DLD1 (cell line): ENCODE measurements at regions not wholly inside any gene's neighbourhood (a gene's known extent, or its start where the extent isn't known, plus 50 kb on each side); places are given as distances from the start of the nearest gene placed in this dataset.
"Not testable (repeated sequence)": the region's sequence is repeated elsewhere in the genome, so short reads cannot be mapped to it uniquely, and the experiment has no call there.

ENCODE experiments used
- in situ Hi-C: cut with HindIII; loops from 2 replicates; pipeline ENCODE4 v1.10.0; 2017; ENCODE audit warnings: low sequenced_read_pairs

DNA sequence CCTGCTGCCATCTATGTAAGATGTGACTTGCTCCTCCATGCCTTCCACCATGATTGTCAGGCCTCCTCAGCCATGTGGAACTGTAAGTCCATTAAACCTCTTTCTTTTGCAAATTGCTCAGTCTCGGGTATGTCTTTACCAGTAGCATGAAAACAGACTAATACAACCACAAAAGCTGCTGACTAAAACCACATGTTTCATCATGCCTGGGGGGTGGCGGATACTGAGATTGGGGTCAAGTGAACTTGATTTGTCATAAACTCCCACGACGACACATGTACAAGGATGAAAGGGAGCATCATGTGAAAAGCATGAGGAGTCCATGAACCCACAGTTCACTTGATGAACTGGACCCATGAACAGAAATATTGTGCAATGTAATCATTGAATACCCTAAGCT is 134.9 kb upstream of the ANK3 start:
- in situ Hi-C loops = no loop called here

DNA sequence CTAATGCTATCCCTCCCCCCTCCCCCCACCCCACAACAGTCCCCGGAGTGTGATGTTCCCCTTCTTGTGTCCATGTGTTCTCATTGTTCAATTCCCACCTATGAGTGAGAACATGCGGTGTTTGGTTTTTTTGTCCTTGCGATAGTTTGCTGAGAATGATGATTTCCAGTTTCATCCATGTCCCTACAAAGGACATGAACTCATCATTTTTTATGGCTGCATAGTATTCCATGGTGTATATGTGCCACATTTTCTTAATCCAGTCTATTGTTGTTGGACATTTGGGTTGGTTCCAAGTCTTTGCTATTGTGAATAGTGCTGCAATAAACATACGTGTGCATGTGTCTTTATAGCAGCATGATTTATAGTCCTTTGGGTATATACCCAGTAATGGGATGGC is 133.7 kb upstream of the ANK3 start:
- in situ Hi-C loops = not testable (repeated sequence)

DNA sequence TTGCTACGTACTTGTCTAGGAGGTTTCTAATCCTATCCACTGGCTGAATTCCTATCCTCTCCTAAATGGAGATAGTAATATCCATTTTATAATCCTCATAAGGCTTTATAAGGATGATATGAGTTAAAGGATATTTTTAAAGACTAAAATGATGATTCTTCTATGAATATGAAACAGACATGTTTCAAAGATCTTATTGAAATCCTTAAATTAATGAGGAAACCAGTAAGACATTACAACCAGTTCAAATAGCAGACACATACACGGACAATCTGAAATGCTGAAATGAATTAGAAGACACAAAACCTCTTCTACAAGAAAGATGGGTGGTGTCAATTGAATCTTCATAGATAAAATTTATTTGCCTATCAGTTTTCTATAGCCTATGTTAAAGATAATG is 132.9 kb upstream of the ANK3 start:
- in situ Hi-C loops = no loop called here

DNA sequence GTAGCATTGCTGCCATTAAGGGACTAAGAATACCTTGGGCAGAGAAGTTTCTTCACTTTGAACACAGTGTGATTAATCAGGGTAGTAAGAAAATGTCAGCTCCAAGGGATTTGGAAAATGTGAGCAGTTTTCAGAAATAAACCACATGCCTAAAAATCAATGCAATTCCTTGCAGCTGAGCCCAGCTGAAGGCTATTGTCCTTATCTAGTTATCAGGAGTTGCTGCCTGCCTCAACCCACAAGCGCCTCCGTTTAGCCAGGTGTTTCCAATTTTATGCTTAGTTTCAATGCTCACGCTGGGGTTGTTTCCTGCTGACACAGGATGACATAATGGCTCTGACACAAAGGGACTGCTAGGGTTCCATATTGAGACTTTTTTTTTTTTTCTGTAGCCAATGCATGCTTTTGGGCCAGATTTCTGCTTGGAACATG is 132.3 kb upstream of the ANK3 start:
- in situ Hi-C loops = no loop called here

DNA sequence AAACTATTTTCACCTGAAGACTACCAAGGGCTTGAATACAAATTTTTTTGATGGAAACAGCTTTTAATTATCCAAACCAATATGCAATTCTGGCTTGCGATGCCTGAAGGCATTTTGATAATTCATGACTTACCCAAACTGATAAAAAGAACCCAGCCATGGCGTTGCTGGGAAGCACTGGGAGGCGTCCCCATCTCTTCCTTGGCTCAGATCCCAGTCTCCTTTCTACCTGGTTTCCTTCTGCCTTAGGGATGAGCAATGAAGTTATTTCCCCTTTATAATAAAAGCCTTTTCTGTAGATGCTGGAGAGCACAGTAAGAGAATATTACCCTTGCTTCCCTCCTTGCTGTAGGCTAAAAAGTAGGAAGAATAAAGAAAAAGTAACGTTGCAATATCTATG is 129.1 kb upstream of the ANK3 start:
- in situ Hi-C loops = no loop called here

DNA sequence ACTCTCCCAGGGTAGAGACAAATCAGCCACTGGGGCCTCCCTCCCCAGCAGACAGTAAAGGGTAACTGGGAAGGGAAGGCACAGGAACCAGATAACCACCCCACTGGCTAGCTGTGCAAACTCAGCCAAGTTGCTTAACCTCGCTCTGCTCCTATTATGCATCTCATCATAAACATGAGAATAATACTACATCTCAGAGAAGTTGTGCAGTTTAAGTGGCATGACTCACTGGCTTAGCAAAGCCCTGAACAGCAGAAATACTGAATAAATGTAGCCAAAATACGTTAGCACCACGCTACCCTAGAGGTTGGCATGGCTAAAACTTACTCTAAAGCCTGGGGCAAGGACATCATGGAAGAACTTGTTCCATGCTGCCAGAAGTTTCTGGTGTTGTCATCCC is 128.1 kb upstream of the ANK3 start:
- in situ Hi-C loops = no loop called here

DNA sequence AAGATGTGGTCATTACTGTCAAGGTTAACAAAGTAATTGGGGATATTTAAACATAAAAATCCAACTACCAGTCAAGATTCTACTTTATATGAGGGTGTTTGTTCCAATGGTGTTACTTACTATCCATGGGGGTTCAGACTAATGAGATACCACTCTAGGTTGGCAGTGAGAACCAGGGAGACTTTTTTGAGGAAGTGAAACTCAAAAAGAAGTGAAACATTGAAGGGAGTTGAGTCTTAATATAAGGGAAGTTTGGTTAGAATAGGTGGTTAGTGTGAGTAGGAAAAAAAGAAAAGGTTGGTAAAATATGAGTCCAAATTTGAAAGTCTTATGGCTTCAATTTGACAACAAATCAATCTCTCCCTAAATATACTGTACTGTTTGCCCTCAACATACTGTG is 123.6 kb upstream of the ANK3 start:
- in situ Hi-C loops = no loop called here

DNA sequence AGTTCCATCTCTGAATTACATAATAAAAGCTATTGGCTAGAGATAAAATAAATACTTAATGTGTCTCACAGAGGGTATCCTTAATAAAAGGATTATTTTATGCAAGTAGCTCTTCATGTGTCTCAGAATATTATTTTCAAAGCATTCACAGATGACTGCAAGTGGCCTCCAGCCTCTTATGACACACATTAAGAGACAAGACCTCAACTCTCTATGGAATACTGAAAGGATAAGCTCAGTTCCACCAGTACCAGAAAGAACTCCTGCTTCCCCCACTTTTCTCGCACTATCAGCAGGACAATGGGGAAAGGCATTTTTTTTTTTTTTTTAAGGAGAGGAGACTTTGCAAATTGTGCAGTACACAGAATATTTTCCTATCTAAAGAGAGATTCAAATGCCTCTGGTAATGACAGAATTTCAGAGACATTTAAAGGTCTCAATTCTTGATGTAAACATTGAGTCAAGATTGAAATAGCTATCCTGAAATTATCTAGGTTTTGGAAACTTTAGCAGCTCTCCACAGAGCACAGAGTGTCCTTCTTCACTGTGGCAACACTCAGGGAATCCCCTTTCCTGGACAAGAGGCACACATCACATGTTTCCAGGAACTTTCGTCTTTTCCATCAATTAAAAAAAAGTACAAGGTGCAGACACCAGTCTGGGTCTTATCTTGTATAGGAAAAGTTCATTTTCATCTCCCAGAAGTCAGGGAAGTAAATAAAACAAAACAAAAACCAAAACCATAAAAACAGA is 122.0 kb upstream of the ANK3 start:
- in situ Hi-C loops = no loop called here

DNA sequence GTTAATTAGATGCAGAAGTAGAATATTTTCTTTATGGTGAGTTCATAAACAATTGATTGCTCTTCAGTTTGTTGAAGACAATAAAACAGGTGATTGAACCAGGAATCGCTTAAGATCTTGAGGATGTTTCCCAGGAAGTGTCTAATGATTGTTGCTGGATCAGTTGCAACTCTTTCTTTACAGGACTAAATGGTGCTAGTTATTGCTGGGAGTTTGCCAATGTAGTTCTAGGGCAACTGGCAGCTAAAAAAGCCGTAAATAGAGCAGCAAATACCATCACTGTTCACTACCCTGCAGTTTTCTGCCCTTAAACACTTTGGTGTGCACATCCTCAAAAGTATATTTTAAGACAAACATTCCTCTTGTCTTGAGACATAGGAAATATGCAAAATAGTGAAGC is 119.2 kb upstream of the ANK3 start:
- in situ Hi-C loops = no loop called here

DNA sequence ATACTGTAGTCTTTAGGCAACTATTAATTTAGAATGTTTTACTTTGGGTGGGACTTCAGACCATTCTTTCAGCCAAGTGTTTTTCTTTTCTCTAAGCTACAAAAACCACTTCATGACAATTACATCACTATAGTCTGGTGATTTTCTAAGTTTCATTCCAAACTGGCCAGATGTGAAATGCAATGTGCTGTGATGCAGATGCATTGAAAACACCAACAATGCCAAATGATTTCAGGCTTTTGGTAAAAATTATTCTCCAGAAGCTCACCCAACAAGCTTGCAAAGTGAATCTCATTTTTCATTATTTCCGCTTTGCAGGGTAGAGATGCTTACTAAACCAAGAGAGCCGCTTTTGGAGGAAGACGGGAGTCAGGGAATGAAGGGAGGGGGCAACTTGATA is 118.4 kb upstream of the ANK3 start:
- in situ Hi-C loops = no loop called here

DNA sequence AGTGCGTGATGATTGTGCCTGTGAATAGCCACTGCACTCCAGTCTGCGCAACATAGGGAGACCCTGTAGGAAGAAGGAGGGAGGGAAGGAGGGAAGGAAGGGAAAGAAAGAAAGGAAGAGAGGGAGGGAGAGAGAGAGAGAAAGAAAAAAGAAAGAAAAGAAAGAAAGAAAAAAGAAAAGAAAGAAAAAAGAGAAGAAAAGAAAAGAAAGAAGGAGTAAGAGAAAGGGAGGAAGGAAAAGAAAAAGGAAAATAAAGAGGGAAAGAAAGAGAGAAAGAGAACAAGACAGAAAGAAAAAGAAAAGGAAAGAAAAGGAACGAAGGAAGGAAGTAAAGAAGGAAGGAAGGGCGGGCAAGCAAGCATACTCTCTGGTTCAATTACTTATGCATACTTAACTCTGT is 112.9 kb upstream of the ANK3 start:
- in situ Hi-C loops = no loop called here

DNA sequence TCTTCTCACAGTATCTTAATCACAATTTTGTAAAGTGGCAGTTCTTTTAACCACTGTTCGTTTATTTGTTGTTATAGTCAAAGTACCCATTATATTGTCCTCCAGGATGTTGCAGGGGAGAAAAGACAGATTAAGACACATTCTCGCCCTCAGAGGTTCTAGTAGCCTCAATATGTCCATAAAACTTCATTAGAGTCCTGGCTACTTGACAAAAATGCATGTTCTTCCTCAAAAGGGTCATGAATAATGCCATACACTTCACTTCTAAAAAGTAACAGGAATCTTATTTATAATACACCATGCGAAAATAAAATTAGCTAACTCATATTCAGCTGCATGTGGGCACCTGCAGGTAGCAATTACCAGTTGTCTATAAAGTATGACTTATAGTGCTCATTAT is 109.3 kb upstream of the ANK3 start:
- in situ Hi-C loops = no loop called here

DNA sequence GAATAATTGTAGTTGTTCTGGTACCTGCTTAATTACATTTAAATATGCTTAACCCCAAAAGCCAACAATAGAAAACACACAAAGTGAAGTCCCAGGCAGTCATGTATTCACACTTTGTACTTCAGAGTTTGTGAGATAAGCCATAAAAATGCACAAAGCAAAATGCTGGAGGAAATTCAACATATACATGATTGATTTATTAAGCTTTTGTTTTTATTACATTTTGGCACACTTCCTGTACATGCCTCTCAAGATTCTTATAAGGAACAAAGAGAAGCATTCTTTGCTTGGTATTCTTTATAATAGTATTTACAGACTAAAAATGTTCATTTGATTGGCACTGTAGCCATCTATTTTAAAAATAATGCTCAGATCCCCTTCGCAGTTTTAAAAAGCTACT is 107.7 kb upstream of the ANK3 start:
- in situ Hi-C loops = no loop called here

DNA sequence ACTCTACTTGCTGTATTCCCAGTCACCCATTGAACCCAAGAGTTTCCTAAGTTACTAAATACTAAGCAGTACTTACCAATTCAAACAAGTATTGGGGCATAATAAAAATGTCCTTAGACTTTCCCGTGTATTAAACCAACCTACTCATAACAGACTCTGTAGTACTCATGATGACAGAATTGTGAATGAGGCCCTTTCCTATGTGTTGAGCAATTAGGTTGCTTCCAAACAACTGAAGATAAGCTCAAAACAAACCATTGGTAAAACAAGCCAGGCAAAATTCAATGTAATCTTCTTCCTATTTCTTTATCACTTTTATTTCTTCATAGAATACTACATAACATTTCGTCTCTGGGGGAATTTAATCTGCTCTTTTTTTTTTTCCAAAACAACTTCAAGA is 106.5 kb upstream of the ANK3 start:
- in situ Hi-C loops = no loop called here

DNA sequence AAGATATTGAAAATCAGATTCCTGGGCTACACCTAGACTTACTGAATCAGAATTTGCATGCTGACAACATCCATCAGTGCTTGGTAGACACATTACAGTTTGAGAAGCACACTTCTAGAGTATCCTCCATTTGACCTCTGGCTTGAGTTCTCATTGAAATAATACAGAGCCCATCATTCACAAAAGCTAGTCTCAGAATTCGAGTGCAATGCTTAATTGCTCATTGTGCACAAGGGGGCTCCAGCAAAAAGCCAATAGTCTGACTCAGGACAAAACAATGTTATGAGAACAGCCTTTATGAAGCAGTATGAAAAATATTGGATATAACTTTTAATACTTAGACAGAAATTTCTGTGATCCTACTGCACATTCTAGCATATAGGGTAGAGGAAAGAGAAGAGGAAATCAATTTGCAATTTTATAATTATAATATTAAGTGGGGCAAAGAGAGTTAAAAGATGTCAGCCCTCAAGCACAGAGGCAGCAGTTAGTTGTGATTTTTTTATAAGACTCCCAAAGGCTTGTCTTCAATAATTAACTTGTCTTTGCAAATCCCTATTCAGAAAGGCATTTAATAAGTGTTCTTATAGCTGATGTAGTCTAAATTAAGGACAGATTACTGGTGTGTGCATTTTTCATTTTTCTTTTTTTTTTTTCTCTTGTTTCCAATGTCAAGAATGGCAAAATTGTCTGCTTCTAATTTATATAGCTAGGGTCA is 105.8 kb upstream of the ANK3 start:
- in situ Hi-C loops = no loop called here

DNA sequence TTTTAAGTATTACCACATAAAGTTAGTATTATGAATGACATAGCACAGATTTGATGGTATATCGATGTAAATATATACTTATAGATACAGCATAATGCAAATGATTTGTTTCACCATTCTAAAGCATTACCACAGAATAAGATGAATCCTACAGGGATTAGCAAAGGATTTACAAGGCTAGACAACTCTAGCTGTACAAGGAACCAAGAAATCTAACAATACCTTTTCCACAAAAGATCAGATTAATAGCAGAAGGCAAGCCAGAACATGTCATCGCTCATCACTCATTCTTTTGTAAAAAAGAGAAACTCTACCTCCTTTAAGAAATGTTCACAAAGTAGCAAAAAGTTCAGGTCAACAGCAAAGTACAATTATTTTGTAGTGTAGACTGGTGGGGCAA is 105.1 kb upstream of the ANK3 start:
- in situ Hi-C loops = no loop called here

DNA sequence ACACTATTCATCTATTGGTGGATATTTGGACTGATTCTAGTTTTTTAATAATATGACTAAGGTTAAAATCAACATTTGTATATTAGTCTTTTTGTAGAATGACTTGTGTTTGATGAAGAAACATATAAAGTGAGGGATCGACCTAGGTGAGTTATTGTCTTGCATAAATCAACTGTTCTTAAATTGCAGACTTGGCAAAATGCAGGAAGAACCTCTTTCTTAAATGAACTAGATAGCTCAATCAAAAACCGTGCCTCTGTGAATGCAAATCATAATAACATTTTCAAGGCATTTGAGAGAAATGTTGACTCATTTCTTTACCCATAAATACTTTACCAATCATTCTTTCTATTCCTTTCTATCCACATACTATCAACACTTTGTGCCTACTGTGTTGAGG is 101.5 kb upstream of the ANK3 start:
- in situ Hi-C loops = no loop called here

DNA sequence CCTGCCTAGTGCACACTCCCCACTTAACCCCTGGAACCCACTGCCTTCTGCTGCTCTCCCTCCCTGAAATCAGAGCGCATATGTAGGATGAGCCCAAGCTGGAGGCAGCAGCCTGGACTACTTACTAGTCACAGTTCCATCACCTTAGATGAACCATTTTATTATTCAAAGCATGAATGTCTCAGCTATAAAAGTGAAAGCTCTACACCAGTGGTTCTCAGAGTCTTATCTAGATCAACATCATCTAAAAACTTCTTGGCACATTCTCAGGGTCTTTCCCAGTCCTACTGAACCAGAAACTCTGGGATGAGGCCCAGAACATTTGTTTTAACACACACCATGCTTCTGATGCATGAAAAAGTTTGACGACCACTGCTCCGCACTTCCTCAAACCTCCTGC is 100.3 kb upstream of the ANK3 start:
- in situ Hi-C loops = no loop called here

DNA sequence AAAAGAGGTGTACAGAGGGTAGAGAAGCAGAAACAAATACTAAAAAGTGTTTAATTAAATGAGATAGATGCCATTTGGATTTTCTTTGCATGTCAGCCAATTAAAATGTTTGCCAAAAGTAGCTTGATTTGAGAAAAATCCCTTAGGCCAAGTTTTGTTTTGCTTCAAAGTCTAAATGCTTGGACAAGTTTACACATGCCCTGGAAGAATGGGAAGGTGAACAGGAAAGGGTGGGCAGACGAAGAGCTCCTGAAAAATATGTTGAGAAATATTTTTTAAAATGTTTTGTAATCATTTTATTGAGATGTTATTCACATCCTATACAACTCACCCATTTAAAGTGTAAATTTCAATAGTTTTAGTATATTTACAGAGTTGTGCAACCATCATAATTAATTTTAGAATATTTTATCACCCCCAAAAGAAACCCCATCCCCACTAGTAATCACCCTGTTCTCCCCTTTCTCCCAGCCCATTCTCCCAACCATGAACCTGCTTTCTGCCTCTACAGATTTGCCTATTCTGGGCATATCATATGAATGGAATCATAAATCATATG is 98.5 kb upstream of the ANK3 start:
- in situ Hi-C loops = no loop called here

DNA sequence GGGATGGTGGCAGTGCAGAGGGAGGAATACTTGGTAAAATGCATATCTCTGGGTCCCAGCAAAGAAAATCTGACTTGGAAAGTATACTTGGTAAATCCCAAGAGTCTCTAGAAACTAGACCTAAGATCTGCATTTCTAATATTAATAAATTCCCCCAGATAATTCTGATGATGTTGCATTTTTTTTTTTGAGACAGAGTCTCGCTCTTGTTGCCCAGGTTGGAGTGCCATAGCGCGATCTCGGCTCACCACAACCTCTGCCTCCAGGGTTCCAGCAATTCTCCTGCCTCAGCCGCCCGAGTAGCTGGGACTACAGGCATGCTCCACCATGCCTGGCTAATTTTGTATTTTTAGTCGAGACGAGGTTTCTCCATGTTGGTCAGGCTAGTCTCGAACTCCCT is 97.9 kb upstream of the ANK3 start:
- in situ Hi-C loops = no loop called here

DNA sequence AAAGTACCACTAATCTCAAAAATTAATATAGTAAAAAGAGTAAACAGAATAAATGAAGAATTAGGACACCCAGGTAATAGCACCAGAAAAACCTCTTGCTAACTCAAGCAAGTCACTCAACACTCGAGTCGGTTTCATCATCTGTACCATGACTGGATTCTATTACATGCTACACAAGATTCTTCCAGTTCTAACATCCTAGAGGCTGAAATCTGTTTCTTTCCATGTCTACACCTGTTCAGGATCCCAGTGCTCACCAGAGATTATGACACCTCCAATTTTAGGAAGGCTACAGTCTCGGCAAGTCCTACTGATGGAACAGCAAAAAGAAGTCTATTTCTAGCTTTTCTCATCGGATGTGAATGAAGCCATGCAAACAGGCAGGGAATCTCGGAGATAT is 95.3 kb upstream of the ANK3 start:
- in situ Hi-C loops = no loop called here

DNA sequence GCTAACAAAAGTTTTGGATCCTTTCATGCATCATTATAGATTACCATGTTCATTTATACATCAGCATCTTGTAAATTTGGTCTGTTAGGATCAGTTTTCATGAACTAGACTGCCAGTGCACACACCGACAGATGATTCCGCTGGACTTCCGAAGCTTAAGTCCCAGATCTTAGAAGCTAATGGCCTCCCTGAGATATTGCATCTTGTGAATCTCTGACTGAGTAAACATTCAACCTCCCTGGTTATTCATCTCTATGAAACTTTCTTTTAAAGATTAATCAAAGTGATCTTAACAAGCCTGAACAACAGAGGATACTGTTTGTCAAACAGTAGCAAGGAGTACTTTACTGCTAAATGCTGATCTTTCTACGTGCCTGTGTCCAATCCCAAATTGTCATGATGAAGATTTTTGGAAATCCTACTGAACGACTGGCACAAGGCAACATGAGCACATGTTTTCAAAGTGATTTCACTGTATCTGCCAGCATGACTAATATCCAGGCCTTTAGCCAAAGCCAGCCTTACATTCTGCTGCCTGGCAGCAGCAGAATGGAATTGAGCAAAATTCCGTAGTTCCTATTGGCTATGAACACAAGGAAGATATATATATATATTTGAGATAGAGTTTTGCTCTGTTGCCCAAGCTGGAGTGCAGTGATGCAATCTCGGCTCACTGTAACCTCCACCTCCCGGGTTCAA is 91.3 kb upstream of the ANK3 start:
- in situ Hi-C loops = no loop called here
